DOHH2 (cell line): ENCODE measurements at regions not wholly inside any gene's neighbourhood (a gene's known extent, or its start where the extent isn't known, plus 50 kb on each side); places are given as distances from the start of the nearest gene placed in this dataset.

Experiments used
- CTCF ChIP-seq: fragments of 200-600 bp; sonication (generic); IDR thresholded peaks from one replicate; pipeline ENCODE4 v1.5.1; 2014; ENCODE audit warnings: antibody characterized with exemption, mild to moderate bottlenecking, low read depth, low read length; ENCODE audit not compliant: poor library complexity, severe bottlenecking
- EZH2phosphoT487 ChIP-seq: fragments of 200-600 bp; sonication (generic); IDR thresholded peaks from 2 replicates; pipeline ENCODE4 v1.6.1; 2017; ENCODE audit warnings: borderline replicate concordance, mild to moderate bottlenecking, antibody characterized with exemption, low read length, moderate library complexity, mixed read lengths

- TF ChIP-seq CTCF (no peak), EZH2phosphoT487 (no peak)
Observed at GRCh38 chr12:126873701-126874100, 1393.3 kb upstream of the TMEM132C start.
